ENCODE measurements at regions not wholly inside any gene's neighbourhood (a gene's known extent, or its start where the extent isn't known, plus 50 kb on each side); places are given as distances from the start of the nearest gene placed in this dataset.

GRCh38 chr2:226184940-226185615 lies 614.5 kb downstream of the IRS1 start:
- no peak for TF ChIP-seq EZH2 (IDR thresholded peaks at IDR 0.05; ENCODE audit: borderline replicate concordance, low read depth, low read length, severe bottlenecking)
- TF ChIP-seq, protein P1, sequence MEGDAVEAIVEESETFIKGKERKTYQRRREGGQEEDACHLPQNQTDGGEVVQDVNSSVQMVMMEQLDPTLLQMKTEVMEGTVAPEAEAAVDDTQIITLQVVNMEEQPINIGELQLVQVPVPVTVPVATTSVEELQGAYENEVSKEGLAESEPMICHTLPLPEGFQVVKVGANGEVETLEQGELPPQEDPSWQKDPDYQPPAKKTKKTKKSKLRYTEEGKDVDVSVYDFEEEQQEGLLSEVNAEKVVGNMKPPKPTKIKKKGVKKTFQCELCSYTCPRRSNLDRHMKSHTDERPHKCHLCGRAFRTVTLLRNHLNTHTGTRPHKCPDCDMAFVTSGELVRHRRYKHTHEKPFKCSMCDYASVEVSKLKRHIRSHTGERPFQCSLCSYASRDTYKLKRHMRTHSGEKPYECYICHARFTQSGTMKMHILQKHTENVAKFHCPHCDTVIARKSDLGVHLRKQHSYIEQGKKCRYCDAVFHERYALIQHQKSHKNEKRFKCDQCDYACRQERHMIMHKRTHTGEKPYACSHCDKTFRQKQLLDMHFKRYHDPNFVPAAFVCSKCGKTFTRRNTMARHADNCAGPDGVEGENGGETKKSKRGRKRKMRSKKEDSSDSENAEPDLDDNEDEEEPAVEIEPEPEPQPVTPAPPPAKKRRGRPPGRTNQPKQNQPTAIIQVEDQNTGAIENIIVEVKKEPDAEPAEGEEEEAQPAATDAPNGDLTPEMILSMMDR (IDR thresholded peaks at IDR 0.05; ENCODE audit: borderline replicate concordance, extremely low read depth, low read length, poor library complexity, severe bottlenecking), result no peak
